Activated T-cell treated with anti-CD3 and anti-CD28 coated beads, Interleukin-2, amount 50 U/mL, for 1 hour (primary cell): ENCODE measurements at regions not wholly inside any gene's neighbourhood (a gene's known extent, or its start where the extent isn't known, plus 50 kb on each side); places are given as distances from the start of the nearest gene placed in this dataset.

Source experiments
- DNase-seq: peaks from one replicate; pipeline ENCODE4 v3.0.0-alpha.2; 2020

DNA sequence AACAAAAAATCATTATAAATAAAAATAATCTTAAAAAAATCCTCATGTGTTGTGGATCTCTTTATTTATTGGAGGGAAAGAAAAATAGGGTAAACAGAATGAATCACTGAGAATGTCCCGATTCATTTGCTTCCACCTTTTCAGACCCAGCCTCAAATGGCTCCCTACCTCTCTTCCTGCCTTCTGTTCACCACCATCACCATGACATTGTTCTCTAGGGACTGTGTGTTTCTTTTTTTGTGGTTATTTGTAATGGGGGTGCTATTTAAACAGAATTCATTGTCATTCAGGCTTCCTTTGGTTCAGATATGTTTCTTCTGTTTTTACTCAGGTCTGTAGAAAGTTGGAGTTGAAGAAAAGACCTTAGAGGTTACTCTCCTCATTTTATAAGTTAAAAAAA lies 198.2 kb downstream of the KIF4B start:
- DNase-seq = no peak

DNA sequence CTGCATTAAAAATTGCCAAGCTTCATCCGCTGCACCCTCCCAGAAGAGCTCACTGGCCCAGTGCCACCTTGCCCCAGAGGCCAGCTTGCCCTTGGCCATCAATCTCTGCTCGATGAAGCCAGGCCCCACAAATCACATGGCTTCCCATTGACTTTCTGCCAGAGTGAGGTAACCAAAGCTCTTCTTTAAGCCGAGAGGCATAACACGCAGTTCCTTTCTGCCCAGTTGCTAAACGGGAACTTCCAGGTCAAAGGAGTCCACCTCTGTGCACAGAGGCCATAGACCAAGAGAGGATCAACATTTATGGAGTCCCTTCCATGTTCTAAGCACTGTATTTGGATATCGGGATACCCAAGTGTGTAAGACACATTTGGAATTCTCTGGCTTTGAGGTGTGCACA lies 208.8 kb downstream of the KIF4B start:
- no peak for DNase-seq

DNA sequence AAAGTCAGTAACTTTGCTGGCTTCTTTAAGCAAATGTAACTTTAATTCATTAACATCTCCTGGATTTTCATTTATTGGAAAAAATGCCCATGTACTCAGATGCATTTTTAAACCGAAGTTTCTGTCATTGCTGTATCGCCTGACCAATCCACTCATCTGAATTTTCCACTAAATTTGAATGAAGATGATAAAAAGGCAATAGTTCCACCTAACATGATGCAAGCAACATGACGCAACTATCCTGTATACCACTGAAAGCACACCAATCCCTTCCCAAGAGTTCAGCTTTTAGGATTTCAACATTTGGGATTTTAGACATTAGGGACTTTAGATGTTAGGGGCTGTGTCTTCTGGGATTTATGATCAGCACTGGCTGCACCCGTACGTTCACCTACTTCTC lies 215.6 kb downstream of the KIF4B start:
- DNase-seq = no peak

DNA sequence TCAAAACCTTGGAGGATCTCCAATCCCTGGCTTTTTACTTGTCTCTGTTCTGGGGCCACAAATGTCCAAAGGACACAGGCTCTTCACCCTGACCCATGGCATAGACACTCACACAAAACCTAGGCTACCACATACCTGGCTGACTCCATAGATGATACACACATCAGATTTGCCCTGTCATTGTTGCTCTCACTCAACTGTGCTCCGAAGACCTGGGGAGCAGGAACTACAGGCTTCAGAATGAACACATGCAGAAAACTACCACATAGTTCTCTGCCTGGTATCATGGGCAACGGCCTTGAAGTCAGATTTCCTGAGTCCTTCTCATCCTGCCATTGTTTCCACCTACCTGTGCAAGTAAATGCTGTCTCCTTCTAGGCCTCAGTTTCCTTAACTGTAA lies 226.2 kb downstream of the KIF4B start:
- DNase-seq = no peak

DNA sequence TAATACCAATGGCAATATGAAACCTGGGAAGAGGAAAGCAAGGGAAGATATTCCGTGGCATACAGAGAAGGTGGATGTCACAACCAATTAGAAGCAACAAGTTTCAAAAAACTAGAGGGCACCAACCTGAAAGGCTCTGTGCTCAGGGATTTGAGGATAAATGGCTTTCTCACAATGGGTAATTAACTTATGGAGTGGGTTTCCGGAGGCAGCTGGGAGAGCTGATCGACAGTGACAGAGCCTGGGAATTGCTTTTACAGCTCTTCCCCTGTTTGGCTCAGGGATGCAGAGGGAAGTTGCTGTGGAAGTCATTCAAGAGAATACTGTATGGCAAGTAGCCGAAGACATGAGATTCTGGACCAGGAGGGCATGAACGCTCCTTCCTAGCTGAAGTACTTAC lies 237.0 kb downstream of the KIF4B start:
- DNase-seq = no peak

DNA sequence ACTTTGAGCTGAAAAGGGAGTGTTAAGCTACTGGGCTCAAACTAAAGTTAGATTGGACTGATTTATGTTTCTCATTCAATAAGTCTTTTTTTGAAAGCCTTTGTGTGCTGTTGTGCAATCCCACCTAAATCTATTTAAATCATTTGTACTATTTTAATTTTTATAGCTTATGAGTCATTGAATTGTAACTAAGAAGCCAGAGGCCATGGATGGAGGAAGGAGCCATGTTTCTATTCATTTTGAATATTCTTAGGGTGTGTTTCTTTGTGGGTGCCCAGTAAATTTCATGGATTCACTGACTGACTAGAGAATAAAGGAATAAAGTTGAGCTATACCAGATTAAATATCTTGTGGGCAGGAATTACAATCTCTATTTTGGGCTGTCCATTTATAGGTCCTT lies 238.5 kb downstream of the KIF4B start:
- DNase-seq = no peak

DNA sequence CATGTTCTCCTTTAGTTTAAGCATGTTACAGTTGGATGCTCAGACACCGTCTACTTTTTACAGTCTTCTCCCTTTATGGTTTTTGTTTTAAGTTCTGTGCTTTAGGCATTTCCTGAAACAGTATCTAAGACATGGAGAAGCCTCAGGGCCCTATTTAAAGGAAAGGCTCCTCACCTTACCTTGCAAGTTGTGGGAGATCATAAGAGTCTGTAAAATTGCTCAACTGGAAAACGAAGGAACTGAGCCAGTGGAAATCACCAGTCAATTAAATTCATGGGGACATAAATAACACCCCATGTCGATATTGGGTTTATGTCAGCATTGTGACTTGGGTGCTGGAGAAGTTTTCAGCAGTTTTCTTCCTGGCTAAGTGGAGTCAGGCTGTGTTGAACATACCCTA lies 239.2 kb downstream of the KIF4B start:
- DNase-seq = no peak

DNA sequence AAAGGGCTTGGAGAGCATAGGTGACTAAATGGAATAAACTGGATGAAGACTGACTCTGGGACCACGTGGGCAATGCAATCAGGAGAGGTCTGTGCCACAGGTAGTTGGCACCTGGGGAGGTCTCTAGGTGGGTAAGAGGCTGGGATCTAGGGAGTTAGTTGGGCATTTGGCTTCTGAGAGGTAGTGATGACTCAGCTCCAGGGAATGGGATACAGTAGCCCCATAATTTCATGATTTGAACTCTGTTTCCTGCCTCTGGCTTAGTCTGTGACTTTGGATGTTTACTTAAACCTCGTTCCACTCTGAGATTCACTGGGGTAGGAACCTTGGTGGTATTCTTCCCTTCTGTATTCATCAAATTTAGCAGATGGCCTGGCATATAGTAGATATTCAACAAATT lies 240.8 kb downstream of the KIF4B start:
- no peak for DNase-seq

DNA sequence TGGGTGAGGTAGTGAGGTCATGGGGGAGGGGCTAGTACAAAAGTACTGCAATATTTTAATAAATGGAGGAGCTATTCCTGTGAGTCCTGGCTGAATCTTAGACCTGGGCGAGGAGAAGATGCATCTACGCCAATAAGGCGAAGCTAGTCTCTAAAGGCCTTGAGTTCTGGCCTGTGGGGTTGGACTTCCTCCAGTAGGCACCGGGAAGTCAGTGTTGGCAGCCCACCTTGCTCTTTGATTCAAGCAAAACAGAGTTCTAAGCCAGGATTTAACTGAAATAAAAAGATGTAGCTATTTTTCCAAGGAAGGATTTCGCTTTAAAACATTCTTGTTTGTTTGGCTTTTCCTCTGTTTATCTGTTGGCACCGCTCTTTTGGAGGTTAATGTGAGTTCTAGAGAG lies 244.6 kb downstream of the KIF4B start:
- no peak for DNase-seq

DNA sequence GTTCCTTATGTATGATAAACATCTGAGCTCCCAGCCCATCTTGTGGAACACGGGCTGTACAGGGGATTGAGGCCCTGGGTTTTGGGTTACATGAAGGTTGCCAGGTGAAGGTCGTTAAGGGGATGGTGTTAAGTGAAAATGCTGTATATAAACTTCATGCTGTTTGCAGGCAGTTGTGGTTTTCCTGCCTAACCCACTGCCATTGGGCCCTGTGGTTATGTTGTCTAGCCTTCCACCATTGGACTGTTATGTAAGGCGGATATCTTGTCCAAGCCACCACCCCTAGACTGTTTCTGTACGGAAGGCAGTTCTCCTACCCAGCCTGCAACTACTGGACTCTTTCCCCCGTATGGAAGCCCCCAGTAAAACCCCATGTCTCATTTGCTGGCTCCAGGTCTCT lies 246.1 kb downstream of the KIF4B start:
- no peak for DNase-seq

DNA sequence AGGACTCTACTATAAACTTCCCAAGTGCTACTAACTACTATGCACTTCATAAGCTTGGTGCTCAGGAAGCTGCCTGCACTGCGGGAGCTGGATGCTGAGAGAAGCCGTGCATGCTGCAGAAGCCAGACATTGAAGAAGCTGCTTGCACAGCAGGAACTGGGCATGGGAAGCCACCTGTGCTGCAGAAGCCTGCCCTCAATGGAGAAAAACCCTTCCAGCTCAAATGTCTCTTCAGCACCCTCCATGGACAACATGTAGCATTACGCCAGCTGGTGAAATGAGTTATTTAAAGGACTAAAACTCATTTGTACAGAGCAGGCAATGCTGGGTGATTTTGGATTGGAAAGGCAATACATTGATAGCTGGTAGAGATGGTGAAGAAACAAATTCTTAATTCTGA lies 247.2 kb downstream of the KIF4B start:
- no peak for DNase-seq

DNA sequence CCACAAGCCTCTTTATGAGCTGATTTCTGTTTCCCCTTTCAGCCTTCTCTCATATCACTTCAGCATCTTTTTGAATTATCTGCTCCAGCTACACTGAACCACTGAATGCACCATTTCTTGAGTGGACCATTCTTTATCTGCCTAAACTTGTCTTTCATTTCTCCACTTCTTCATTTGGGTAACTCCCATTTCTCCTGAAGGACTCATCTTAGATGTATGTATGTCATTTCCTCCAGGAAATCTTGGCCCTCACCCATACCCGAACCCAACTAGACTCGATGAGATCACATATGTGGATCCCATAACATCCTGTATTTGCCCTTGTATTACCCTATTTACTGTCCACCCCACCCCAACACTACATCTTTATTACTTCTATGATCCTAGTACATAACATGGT lies 249.8 kb downstream of the KIF4B start:
- DNase-seq = no peak

DNA sequence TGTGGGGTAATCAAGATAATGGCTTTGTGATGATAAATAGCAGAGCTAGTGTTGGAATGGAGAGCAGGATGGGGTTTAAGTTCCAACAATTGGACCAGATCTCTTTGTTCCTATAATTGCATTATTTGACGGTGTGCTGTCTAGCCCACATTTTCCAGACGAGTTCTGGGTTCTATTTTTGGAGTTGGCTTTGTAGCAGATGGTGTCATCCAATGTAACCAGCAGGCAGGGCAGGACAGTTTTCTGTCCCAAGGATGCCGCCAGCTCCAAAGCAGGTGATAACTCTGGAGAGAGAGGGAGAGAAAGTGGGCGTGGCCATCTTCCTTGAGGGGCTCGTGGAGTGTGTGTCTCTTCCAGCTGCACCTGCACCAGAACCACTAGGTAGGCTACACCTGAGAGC lies 251.3 kb downstream of the KIF4B start:
- no peak for DNase-seq

DNA sequence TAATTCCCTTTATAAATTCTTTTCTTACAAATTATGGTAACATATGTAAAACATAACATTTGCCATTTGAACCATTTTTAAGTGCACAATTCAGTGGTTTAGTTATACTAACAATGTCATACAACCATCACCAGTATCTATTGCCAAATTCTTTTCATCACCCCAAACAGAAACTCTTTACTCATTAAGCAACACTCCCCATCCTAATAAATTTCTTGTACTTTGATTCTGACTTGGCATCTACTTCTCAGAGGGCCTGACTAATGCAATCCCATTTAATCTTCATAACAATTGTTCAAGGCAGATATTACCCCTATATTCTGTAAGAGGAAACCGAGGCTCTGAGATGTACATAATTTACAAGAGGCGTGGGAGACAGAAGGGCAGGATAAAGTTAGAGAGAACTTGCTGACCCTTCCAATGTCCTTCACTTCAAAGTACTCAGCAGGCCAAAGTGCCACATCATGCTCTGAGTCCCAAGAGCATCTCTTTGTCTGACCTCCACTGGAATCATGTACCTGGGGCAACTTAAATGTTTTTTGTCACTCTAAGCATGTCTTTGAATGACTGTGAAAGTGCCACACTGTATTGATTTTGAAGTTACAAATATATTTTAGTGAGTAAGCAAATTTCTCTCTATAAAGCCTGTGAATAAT lies 255.3 kb downstream of the KIF4B start:
- DNase-seq = no peak

DNA sequence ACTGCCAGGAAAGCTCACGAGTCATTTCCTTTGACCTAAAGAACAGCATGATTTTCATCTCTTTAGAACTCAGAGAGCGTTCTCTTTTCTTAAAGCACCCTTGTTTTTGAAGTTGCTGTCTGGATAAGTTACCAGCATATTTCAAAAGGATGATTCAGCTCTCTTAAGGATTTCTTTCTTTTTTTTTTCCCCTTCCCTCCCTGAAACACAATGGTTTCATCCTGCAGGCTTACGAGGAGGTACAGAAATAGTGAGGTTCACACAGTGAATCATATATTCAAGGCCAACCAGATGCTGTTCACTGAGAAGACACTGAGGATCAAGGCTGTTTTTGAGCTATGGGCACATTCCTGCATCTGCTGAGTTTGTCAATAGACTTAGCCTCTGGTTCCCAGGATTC lies 257.2 kb downstream of the KIF4B start:
- no peak for DNase-seq

DNA sequence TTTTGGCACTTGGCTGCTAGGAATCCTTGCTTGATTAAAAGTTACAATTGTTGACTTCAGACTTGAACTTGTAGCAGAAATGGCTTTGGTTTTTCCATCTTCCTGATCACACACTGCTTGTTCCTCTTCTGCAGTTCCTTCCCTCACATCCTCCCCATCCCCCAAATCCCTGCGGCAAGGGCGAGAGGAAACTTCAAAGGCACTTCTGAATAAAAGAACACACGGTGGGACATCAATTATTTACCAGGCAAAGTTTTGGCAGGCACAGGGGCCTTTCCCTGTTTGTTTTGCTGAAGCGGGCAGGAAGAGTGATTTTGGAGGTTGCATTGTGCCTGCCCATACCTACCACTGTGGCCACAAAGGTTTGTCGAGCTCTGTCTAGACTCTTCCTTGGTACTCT lies 260.9 kb downstream of the KIF4B start:
- no peak for DNase-seq

DNA sequence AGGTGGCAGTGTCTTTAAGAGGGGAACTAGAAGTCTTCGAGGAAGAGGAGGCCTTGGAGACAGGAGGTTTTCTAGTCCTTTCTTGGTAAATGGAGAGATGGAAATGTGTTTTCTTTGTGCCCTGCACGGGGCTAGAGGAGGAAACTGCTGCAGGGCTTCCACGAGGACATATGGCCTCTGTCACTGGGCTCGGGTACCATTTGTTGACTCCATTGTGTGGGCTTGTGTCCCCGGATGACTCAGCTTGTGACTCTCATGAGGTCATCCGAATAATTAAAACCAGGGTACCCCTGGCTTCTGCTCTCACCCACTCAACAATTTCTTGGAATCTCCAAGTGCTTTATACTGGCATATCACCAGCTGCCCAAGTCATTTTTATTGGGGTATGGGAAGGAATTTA lies 261.7 kb downstream of the KIF4B start:
- no peak for DNase-seq

DNA sequence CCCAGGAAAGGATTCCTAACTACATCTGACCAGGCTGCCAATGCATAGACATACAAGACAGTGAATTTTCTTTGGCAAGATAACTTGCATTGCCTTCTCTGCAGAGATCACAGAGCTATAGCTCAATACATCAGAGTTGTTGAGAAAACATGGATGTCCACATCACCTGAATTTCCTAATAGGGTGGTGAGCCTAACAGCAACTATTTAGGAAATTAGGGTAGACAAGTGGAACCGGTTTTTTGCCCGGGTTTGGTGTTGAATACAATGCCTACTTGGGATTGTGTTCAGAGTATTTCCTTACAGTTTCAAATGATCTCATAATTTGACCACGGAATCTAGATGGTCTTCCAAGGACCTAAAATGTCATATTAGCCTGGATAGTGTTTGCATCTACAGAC lies 262.7 kb downstream of the KIF4B start:
- no peak for DNase-seq

DNA sequence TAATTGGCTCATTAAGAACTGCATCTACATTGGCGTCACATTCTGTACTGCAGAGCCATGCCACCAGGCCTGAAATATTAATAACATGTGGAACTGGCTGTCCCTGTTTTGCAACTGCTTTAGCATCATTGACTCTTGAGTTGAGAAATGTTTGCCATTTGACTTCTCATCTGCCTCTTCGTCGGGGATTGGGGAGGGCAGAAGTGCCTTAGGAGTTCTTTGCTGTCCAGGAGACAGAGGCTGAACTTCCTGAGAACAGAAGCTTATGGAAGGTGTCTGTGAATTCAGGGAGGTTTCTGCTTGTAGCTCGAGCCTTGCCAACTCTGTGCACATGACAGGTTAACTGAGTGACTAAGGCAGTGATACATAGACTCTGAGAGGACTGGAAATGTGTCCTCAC lies 265.0 kb downstream of the KIF4B start:
- no peak for DNase-seq

DNA sequence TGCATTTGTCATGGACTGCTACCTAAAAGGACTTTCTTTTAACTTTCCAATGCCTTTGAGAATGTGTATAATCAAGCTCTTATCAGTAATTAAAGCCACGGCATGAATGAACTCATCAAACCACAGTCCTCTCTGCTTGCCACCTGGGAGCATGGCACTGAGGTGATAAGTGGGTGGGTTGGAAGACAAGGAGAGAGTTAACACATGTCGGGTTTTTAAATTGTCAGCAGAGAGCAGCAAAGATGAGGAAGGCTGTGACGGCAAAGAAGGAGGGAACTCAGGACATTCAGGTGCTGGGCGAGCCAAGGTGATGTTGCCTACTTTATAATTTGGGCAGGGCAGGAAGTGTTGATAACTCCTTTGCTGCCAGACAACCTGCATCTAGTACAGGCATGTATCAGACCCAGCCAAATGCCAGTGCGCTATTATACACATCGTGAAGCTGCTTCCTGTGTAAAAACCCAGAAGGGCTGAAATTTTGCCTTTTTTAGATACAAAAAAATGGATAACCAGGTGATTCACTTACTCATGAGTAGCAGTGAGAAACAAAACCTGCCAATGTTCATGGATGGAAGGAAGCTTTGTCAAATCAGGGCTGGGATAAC lies 269.1 kb downstream of the KIF4B start:
- no peak for DNase-seq

DNA sequence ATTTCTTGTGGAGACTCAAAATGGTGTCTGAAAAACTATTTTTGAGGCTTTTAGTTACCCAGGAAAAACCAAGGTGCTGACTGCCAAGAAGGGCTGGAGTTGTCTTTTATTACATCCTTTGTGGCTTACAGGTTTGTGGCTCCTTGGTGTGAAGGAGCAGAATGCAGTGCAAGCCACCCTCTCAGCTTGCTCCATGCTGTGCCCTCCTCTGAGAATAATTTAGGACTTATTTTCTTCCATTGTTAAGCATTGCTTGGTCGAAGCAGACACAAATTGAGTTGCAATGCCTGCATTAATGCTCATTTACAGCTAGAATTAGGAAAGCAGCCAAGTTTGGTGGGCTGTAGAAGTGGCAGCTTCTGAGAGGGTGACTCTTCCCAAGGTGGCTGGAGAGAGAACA lies 272.2 kb downstream of the KIF4B start:
- DNase-seq = no peak

DNA sequence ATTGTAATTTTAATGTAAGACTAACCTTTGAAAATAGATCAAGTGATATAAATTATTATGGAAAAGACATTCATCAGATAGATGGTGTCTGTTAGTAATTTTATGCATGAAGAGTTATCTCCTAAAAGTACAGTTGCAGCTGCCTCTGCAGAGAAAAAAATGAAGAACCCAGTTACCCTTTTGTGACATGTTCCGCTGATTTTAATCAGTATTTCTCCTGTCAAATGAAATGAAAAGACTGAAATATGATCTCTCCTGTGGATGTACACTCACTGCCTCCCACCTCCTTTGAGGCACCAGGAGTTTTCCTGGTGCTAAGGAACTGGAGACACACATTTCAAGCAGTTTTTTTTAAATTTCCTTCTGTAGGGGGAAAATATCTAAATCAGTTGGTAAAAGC lies 277.4 kb downstream of the KIF4B start:
- no peak for DNase-seq

DNA sequence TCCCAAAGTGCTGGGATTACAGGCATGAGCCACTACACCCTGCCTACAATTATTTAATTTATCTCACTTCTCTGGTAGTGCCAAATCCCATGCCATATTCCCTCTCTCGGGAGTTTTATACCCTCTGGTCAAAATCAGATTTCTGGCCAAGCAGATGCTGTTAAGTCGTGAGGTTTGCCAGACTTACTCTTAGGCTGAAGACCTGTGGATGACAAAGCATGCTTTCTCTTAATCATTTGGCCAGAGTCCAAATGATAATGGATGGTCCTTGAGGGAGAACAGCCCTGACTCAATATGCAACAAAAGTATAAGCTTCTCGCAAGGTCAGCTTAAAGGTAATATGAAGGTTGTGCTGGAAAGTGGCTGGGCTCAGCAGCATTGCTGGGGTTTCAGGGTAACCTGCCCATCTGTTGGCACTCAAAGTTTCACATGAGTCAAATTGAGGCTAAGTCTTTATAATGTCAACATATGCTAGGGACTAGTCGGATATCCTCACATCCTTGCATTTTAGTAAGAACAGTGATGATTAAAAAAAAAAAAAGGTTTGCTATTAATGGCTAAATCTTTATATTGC lies 280.1 kb downstream of the KIF4B start:
- no peak for DNase-seq

DNA sequence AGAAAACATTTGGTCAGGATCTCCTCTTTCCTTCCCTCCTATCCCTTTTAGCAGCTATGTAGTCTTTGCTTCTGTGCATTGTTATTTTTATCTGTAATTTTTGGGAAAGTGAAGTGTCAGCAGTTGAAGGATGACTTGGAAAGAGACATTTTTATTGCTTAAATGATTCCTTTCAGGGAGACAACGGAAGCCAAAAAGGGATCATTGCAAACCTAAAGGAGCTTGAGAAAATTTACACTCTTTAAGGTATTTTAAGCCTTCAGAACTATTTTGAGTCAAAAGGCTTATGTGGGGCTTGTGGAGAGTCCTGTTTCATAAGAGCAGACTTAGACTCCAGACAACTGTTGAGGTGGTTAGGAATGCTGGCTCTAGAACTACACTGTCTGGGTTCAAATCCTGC lies 281.6 kb downstream of the KIF4B start:
- DNase-seq = no peak

DNA sequence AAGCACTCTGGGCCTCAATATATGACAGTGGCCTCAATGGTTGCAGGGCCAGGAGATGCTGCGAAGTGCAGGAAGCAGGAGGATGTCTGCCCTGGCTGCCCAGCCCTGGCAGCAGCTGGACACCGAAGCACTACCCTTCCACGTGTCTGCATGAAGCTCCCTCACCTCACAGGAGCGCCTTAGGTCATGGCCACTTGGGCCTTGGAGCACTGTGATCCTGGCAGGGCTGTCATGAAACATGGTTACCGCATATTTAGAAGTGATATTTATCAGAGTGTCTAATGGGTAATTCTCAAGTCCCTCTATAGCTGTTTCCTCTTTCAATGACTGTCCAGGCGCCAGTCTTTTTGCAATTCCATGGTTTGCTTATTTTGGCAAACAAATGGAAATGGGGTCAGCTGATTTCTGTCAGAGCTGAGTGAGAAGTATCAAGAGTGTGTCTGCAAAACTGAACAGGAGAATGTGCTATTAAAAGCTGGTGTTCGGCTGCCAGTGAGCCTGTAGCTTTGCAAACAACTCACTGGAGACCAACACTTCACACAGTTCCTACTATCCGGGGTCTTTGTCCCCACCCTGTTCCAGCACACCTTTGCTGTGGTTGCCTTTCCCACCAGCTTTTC lies 285.9 kb downstream of the KIF4B start:
- DNase-seq = no peak
